KMS-11 (cell line): ENCODE measurements at regions not wholly inside any gene's neighbourhood (a gene's known extent, or its start where the extent isn't known, plus 50 kb on each side); places are given as distances from the start of the nearest gene placed in this dataset.

Source experiments
- H2AFZ ChIP-seq: fragments of 200-600 bp; sonication (generic); 2 replicates; pipeline ENCODE4 v1.6.1; 2016; ENCODE audit warnings: antibody characterized with exemption, mixed run types, low read depth
- H3K27ac ChIP-seq: fragments of 200-600 bp; sonication (generic); 2 replicates; pipeline ENCODE4 v1.6.1; 2016; ENCODE audit warnings: mild to moderate bottlenecking, mixed run types
- H3K27me3 ChIP-seq: fragments of 200-600 bp; sonication (generic); 2 replicates; pipeline ENCODE4 v1.6.1; 2017; ENCODE audit warnings: mild to moderate bottlenecking, low read depth, mixed run types, moderate library complexity; ENCODE audit not compliant: insufficient read depth
- H3K36me3 ChIP-seq: fragments of 200-600 bp; sonication (generic); 2 replicates; pipeline ENCODE4 v1.6.1; 2017; ENCODE audit warnings: mild to moderate bottlenecking, mixed run types; ENCODE audit not compliant: insufficient read depth
- H3K4me1 ChIP-seq: fragments of 200-600 bp; sonication (generic); 2 replicates; pipeline ENCODE4 v1.6.1; 2016; ENCODE audit warnings: mild to moderate bottlenecking, low read depth, mixed run types; ENCODE audit not compliant: poor library complexity, severe bottlenecking
- H3K4me2 ChIP-seq: fragments of 200-600 bp; sonication (generic); 2 replicates; pipeline ENCODE4 v1.7.0; 2016; ENCODE audit warnings: mild to moderate bottlenecking, mixed run types
- H3K4me3 ChIP-seq: fragments of 200-600 bp; sonication (generic); IDR thresholded peaks from 2 replicates; pipeline ENCODE4 v1.6.1; 2017; ENCODE audit warnings: low read depth, low read length, mixed read lengths; ENCODE audit not compliant: insufficient read depth
- H3K79me2 ChIP-seq: fragments of 200-600 bp; sonication (generic); 2 replicates; pipeline ENCODE4 v1.6.1; 2016; ENCODE audit warnings: low read depth, mixed run types; ENCODE audit not compliant: insufficient read depth
- H3K9ac ChIP-seq: fragments of 200-600 bp; sonication (generic); 2 replicates; pipeline ENCODE4 v1.6.1; 2016; ENCODE audit warnings: mild to moderate bottlenecking, mixed run types
- H4K20me1 ChIP-seq: fragments of 200-600 bp; sonication (generic); 2 replicates; pipeline ENCODE4 v1.6.1; 2016; ENCODE audit warnings: mild to moderate bottlenecking, mixed run types; ENCODE audit not compliant: insufficient read depth
- CTCF ChIP-seq: fragments of 200-600 bp; sonication (generic); conservative IDR thresholded peaks from 2 replicates; pipeline ENCODE4 v1.6.1; 2017; ENCODE audit warnings: low read depth, mild to moderate bottlenecking, antibody characterized with exemption, low read length, moderate library complexity, mixed read lengths

- Histone ChIP-seq H3K27ac (no peak overlapping the region), H4K20me1 (no peaks in the 10 kb centered on the region), H3K27me3 (no peaks in the 10 kb centered on the region), H2AFZ (no peak overlapping the region), H3K4me3 (no peak overlapping the region), H3K9ac (no peak overlapping the region), H3K36me3 (no peaks in the 10 kb centered on the region), H3K79me2 (no peaks in the 10 kb centered on the region), H3K4me1 (no peaks in the 10 kb centered on the region), H3K4me2 (no peak overlapping the region)
- TF ChIP-seq CTCF, result no peak
These were observed 468.9 kb upstream of the CTSO start for GRCh38 chr4:156422576-156422975.

GRCh38 chr4:156420623-156421022 lies 467.0 kb upstream of the CTSO start:
- Histone ChIP-seq H3K4me3 (no peak overlapping the region), H3K4me2 (no peak overlapping the region), H3K27me3 (no peaks in the 10 kb centered on the region), H3K36me3 (no peaks in the 10 kb centered on the region), H3K4me1 (no peaks in the 10 kb centered on the region), H3K9ac (no peak overlapping the region), H2AFZ (no peak overlapping the region), H4K20me1 (no peaks in the 10 kb centered on the region), H3K79me2 (no peaks in the 10 kb centered on the region), H3K27ac (no peak overlapping the region)
- no peak for TF ChIP-seq CTCF

GRCh38 chr4:156419080-156419685 lies 465.5 kb upstream of the CTSO start:
- H3K4me2 ChIP-seq, result no peak overlapping the region
- H2AFZ ChIP-seq, result no peak overlapping the region
- H3K27ac ChIP-seq, result no peak overlapping the region
- no peaks in the 10 kb centered on the region for H3K79me2 ChIP-seq
- H3K27me3 ChIP-seq, result no peaks in the 10 kb centered on the region
- no peaks in the 10 kb centered on the region for H4K20me1 ChIP-seq
- no peaks in the 10 kb centered on the region for H3K36me3 ChIP-seq
- TF ChIP-seq CTCF, result no peak
- H3K9ac ChIP-seq, result no peak overlapping the region
- H3K4me3 ChIP-seq, result no peak overlapping the region
- H3K4me1 ChIP-seq, result no peaks in the 10 kb centered on the region

GRCh38 chr4:156414406-156414805 lies 460.7 kb upstream of the CTSO start:
- Histone ChIP-seq H3K36me3 (no peaks in the 10 kb centered on the region), H3K9ac (no peak overlapping the region), H3K4me2 (no peak overlapping the region), H3K79me2 (no peaks in the 10 kb centered on the region), H3K4me1 (no peaks in the 10 kb centered on the region), H3K27me3 (no peaks in the 10 kb centered on the region), H3K4me3 (no peak overlapping the region), H3K27ac (no peak overlapping the region), H4K20me1 (no peaks in the 10 kb centered on the region), H2AFZ (no peak overlapping the region)
- no peak for TF ChIP-seq CTCF
